H54 (cell line): ENCODE measurements at regions not wholly inside any gene's neighbourhood (a gene's known extent, or its start where the extent isn't known, plus 50 kb on each side); places are given as distances from the start of the nearest gene placed in this dataset.

Experiments
- DNase-seq: peaks from one replicate; pipeline ENCODE4 v3.0.0; 2011; ENCODE audit warnings: low spot score, mixed read lengths; ENCODE audit not compliant: insufficient read length
- FAIRE-seq: peaks from 3 replicates; lab custom pipeline; 2011; peaks lifted over from hg19 to GRCh38; lab: Jason Lieb, UNC
- POLR2A ChIP-seq: IDR thresholded peaks from 2 replicates; pipeline ENCODE4 v1.6.1; 2011; ENCODE audit warnings: low read depth, mild to moderate bottlenecking, low read length

GRCh38 chr4:59243038-59243437 lies 1957.1 kb upstream of the ADGRL3 start:
- TF ChIP-seq POLR2A, result no peak
- FAIRE-seq, result no peak
- DNase-seq, result no peak

DNA sequence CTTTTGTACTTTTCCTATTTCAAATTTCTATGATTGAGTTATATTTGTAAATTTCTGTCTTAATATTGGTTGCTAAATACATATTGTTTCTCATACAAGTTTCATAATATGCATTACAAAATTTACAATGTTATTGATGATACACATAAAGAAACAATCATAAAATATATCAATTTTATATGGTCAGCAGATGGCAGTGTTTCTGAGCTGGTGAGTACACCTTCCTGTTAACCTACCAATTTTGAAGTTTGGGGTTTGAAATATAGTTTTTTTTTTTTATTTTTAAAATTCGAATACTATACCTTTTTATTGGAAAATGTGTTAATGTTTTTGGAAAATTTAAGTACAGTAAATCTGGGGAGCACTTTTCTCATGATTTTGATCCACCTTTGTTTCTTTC lies 1953.1 kb upstream of the ADGRL3 start:
- TF ChIP-seq POLR2A, result no peak
- DNase-seq, result no peak
- no peak for FAIRE-seq

DNA sequence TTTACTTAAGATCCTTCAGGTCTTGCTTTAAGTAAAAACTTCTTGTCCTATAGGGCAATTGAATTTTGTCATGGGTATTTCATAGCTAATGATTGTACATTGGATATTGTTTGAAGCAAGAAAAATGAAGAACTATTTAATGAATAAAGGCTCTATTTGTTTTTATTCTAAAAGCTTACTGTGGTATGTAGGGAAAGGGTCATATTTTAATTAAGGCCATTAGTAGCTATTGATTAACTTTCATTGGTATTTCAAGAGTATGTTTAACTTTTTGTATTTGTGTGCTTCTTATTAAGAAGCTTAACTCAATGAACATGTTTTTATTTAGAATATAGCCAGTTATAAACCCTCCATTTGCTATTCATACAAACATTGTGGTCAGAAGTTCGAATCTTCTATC lies 1951.8 kb upstream of the ADGRL3 start:
- FAIRE-seq (no peak), DNase-seq (no peak)
- TF ChIP-seq POLR2A, result no peak

- DNase-seq (no peak), FAIRE-seq (no peak)
- TF ChIP-seq POLR2A, result no peak
Measured at GRCh38 chr4:59249110-59249509, 1951.0 kb upstream of the ADGRL3 start.

DNA sequence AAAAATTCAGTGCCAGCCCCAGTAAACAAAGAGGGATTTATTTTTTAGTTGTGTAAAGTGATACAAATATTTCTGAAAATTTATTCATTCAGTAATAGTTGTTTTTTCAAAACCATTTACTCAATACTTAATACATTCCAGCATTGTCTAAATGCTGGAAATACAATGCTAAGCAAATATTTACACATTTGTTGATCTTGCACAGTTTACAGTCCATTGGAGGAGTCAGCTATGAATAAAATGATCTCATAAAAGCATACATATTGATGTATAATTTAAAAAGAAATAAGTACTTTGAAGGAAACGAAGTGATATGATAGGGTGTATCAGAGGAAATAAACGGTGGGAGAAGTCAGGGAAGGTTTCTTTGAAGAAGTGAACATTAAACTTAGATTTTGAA lies 1942.1 kb upstream of the ADGRL3 start:
- no peak for TF ChIP-seq POLR2A
- no peak for DNase-seq
- no peak for FAIRE-seq

DNA sequence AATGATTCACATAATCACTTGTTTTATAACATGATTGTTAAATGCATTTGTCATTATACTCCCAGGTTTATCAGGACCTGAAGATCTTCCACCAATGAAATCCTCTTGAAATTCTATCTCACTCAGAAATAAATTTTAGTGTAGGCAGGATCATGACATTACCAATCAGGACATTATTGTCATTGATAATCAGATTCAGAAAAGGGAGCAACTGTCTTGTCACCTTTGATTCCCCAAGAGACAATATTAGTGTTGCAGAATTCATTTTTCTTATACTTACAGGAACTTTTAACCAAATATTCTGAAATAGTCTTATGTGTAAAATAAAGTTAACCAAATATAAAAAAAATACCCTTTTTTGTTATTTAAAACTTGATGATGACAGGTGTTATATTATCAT lies 1892.5 kb upstream of the ADGRL3 start:
- TF ChIP-seq POLR2A, result no peak
- DNase-seq, result no peak
- FAIRE-seq, result no peak

DNA sequence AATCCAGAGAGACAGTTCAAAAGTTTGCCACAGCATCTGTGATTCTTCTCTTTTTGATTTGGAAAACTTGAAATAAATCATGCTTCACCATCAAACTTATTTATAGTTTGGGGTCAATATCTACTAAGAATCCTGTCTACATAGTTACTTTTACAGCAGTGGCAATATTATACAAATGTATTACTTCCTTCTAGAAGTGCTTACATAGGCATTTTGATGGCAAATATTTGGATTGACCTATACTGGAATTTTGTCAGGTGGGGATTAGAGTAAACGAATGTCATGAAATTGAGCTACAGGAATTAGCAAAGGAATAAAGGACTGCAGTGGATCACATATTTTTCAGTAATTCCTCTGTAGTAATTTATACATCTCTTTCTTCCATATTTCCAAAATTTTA lies 1885.5 kb upstream of the ADGRL3 start:
- FAIRE-seq, result no peak

DNA sequence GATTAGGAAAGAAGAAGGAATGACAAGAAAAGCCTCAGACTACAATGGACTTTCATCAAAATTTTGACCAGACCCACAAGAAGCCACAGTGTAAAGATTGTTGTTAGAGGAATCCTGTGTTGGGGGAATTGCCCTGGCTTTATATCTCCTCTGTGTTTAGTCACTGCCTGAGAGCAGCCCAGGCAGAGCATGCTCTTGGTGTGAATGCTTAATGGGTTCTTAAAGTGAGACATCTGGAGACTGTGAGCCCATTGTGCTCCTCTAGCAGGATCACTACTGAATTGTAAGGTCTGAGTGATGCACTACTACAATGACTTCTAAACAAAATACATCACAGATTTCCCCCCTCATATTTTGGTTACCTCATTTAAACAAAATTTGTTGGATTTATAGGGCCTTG lies 1860.5 kb upstream of the ADGRL3 start:
- DNase-seq (no peak), FAIRE-seq (no peak)
- no peak for TF ChIP-seq POLR2A

More for the DNA sequence above, 1885.5 kb upstream of the ADGRL3 start:
- DNase-seq, result no peak
- TF ChIP-seq POLR2A, result no peak

DNA sequence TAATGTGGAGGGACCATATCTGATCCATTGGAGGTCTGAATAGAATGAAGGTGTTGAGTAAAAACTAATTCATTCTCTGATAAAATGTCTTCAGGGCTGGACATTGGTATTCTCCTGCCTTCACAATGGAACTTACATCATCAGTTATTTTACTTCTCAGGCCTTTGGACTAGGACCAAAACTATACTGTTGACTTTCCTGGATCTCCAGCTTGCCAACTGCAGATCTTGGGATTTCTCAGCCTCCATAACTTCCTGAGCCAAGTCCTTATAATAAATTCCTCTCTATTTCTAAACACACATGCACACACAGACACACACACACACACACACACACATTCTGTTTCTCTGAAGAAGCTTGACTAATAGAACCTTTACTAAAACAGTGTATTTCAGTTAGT lies 1858.6 kb upstream of the ADGRL3 start:
- TF ChIP-seq POLR2A, result no peak
- FAIRE-seq (no peak), DNase-seq (no peak)

GRCh38 chr4:59348949-59349348 lies 1851.2 kb upstream of the ADGRL3 start:
- FAIRE-seq, result no peak
- TF ChIP-seq POLR2A, result no peak

DNA sequence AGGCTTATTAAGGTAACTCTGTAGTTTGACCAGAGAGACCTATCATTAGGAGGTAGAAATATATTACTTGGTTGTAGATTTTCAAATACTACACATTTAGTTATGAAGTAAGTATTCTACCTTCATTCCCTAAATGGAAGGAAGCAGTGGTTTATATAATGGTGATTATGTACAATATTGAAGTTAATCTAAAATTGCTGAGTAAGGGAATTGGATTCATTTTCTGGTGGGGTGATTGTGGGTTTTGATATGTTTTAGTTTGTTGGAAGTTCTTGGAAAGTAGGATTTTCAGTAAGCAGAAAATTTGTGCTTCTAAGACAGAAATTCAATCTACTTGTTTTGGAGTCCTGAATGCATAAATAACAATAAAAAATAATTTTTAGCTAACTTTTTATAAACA lies 1830.9 kb upstream of the ADGRL3 start:
- TF ChIP-seq POLR2A, result no peak
- DNase-seq (no peak), FAIRE-seq (no peak)

More at GRCh38 chr4:59348949-59349348, 1851.2 kb upstream of the ADGRL3 start:
- DNase-seq, result no peak

DNA sequence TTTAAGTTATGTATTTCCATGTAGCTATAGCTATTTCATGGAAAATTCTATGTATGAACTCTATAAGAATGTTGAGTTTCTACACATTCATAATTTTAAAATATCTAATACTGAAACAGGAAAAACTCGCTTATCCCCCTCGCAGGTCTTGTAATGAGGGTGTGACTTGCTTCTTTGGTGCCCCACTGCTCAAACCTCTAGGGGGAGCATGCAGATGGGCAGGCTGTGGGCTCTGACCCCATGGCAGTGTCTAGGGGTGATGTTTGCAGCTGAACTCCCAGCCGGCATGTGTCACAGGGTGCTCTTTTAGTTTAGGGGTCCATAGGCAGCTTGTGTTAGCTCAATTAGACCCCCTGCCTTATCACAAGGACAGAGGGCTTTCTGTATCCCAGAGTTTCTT lies 1825.7 kb upstream of the ADGRL3 start:
- no peak for TF ChIP-seq POLR2A
- no peak for FAIRE-seq

GRCh38 chr4:59380841-59381366 lies 1819.2 kb upstream of the ADGRL3 start:
- TF ChIP-seq POLR2A, result no peak
- no peak for DNase-seq
- FAIRE-seq, result no peak

More for the DNA sequence above, 1825.7 kb upstream of the ADGRL3 start:
- no peak for DNase-seq

- DNase-seq, result no peak
- TF ChIP-seq POLR2A, result no peak
- no peak for FAIRE-seq
Measured at GRCh38 chr4:59381591-59381990, 1818.5 kb upstream of the ADGRL3 start.
